K562 (cell line): ENCODE measurements at regions not wholly inside any gene's neighbourhood (a gene's known extent, or its start where the extent isn't known, plus 50 kb on each side); places are given as distances from the start of the nearest gene placed in this dataset.
"Not testable (repeated sequence)": the region's sequence is repeated elsewhere in the genome, so short reads cannot be mapped to it uniquely, and the experiment has no call there.

Experiments used
- ATAC-seq: fragments of 200-7000 bp; cut with Tn5 transposase; 3 replicates; pipeline ENCODE4 v1.9.1; 2020; ENCODE audit warnings: moderate library complexity
- BruUV-seq: library from RNA; stranded (reverse); fragments of 400-500 nt; replicated peaks from 2 replicates; lab custom pipeline; 2021; lab: Mats Ljungman, UMichigan
- CTCF ChIA-PET: fragments of 300-600 bp; formaldehyde crosslinking; extraction: SDS; loops from one replicate; lab custom pipeline; 2021; ENCODE audit warnings: low intra/inter-chr PET ratio; lab: Yijun Ruan, JAX
- POLR2A ChIA-PET: fragments of 300-600, 350-650 bp; sonication (Branson Sonifier 250); formaldehyde crosslinking; extraction: SDS; loops from one replicate; lab custom pipeline; 2021; ENCODE audit warnings: antibody characterized with exemption, inconsistent platforms; lab: Yijun Ruan, JAX
- DNase-seq, 4 experiments: peaks; one replicate each; pipeline versions ENCODE4 v3.0.0 to v3.0.0-alpha.2; 2011 to 2018; ENCODE audit warnings: low spot score in 3 of 4, mixed read lengths in 3 of 4; ENCODE audit errors: extremely low read depth in 1 of 4
- FAIRE-seq: peaks from 2 replicates; lab custom pipeline; 2011; peaks lifted over from hg19 to GRCh38; lab: Jason Lieb, UNC
- H2AFZ ChIP-seq: 2 replicates; pipeline ENCODE4 v1.6.0; 2011; ENCODE audit warnings: low read depth, low read length, control low read depth, inconsistent platforms
- H3K27ac ChIP-seq: fragments of 200-600 bp; 3 replicates; pipeline ENCODE4 v1.8.0; 2011; ENCODE audit warnings: low read depth, mild to moderate bottlenecking, control low read depth, inconsistent platforms, low read length, moderate library complexity, mixed read lengths; ENCODE audit errors: extremely low read depth
- H3K27me3 ChIP-seq, 2 experiments: fragments of 300-600 bp in 1 of 2; 2 replicates in 1 of 2; 3 replicates in 1 of 2; pipeline versions ENCODE4 v1.6.0 to v1.8.0; 2011; ENCODE audit warnings: inconsistent platforms in 2 of 2, low read length in 2 of 2, mild to moderate bottlenecking in 1 of 2, mixed read lengths in 1 of 2, moderate library complexity in 1 of 2; ENCODE audit not compliant: control insufficient read depth in 2 of 2, insufficient read depth in 2 of 2
- H3K36me3 ChIP-seq: fragments of 300-600 bp; 3 replicates; pipeline ENCODE4 v1.8.0; 2011; ENCODE audit warnings: mild to moderate bottlenecking, low read length, inconsistent platforms; ENCODE audit not compliant: control insufficient read depth, insufficient read depth
- H3K4me1 ChIP-seq, 2 experiments: fragments of 200-600 bp in 1 of 2; replicated peaks in 1 of 2; 2 replicates in 1 of 2; 3 replicates in 1 of 2; pipeline versions ENCODE4 v1.5.1 to v1.8.0; 2011; ENCODE audit warnings: inconsistent platforms in 2 of 2, low read length in 2 of 2, mild to moderate bottlenecking in 1 of 2, mixed read lengths in 1 of 2, moderate library complexity in 1 of 2; ENCODE audit not compliant: control insufficient read depth in 2 of 2, insufficient read depth in 2 of 2
- H3K4me2 ChIP-seq: 2 replicates; pipeline ENCODE4 v1.6.1; 2011; ENCODE audit warnings: low read length, control low read depth, inconsistent platforms, mixed read lengths; ENCODE audit not compliant: insufficient read depth
- H3K4me3 ChIP-seq: fragments of 200-600 bp; sonication (generic), shearing (Covaris generic); 2 replicates; pipeline ENCODE4 v1.5.1; 2016; ENCODE audit warnings: control low read depth, inconsistent platforms
- H3K79me2 ChIP-seq: fragments of 200-600 bp; 3 replicates; pipeline ENCODE4 v1.8.0; 2011; ENCODE audit warnings: low read length, inconsistent platforms; ENCODE audit not compliant: control insufficient read depth, insufficient read depth
- H3K9ac ChIP-seq, 2 experiments: 2 replicates each; pipeline versions ENCODE4 v1.6.0 to v1.6.1; 2011; ENCODE audit warnings: low read depth in 2 of 2, low read length in 2 of 2, control low read depth in 1 of 2, inconsistent platforms in 1 of 2, mild to moderate bottlenecking in 1 of 2, mixed read lengths in 1 of 2; ENCODE audit not compliant: insufficient read depth in 1 of 2
- H3K9me1 ChIP-seq: one replicate; pipeline ENCODE4 v1.6.0; 2011; ENCODE audit warnings: inconsistent platforms, mild to moderate bottlenecking, low read length, moderate library complexity; ENCODE audit not compliant: control insufficient read depth, insufficient read depth
- H3K9me3 ChIP-seq: replicated peaks from 2 replicates; pipeline ENCODE4 v1.5.1; 2011; ENCODE audit warnings: low read depth, low read length, inconsistent platforms; ENCODE audit not compliant: control insufficient read depth, insufficient read depth
- H4K20me1 ChIP-seq: replicated peaks from 2 replicates; pipeline ENCODE4 v1.6.1; 2011; ENCODE audit warnings: low read length, inconsistent platforms, mixed read lengths; ENCODE audit not compliant: control insufficient read depth, insufficient read depth
- ARID3B ChIP-seq: fragments of 250-450 bp; sonication (Bioruptor Pico); IDR thresholded peaks from 2 replicates; pipeline ENCODE4 v1.4.0; 2020; ENCODE audit warnings: borderline replicate concordance
- ATF3 ChIP-seq, 2 experiments: fragments of 450-650 bp in 1 of 2; sonication (generic) in 1 of 2; formaldehyde crosslinking in 1 of 2; IDR thresholded peaks in 1 of 2; conservative IDR thresholded peaks in 1 of 2; 2 replicates each; pipeline versions ENCODE4 v1.6.1 to v1.8.1; 2016 to 2023; ENCODE audit warnings: mild to moderate bottlenecking in 2 of 2, moderate library complexity in 2 of 2, inconsistent platforms in 1 of 2, missing genetic modification reagents in 1 of 2
- ATF7 ChIP-seq: fragments of 450-650 bp; IDR thresholded peaks from 2 replicates; pipeline ENCODE4 v1.7.1; 2014; ENCODE audit warnings: mild to moderate bottlenecking, moderate library complexity
- CREB3L1 ChIP-seq: fragments of 450-650 bp; IDR thresholded peaks from 2 replicates; pipeline ENCODE4 v1.6.1; 2014; ENCODE audit warnings: low read depth, mild to moderate bottlenecking, moderate library complexity, borderline replicate concordance
- WGBS: fragments of 100-300 bp; shearing (Covaris generic); methylation state at CpG from one replicate; pipeline ENCODE4 v1.1.6; 2016; ENCODE audit warnings: low coverage, mixed read lengths; ENCODE audit not compliant: insufficient coverage; ENCODE audit errors: missing lambda C conversion rate; 5-methylcytosine and 5-hydroxymethylcytosine counted together
- in situ Hi-C: fragments of 300-500 bp; cut with MboI; formaldehyde crosslinking; loops from 4 replicates; pipeline ENCODE4 v1.15.0; 2018; ENCODE audit warnings: inconsistent platforms, mixed read lengths
- intact Hi-C: fragments of 100-400 bp; cut with micrococcal nuclease; formaldehyde crosslinking; loops from 2 replicates; pipeline ENCODE4 v1.14.2; 2022

- no peak for TF ChIP-seq ATF3 (IDR thresholded peaks at IDR 0.05)
- no peak for TF ChIP-seq ATF3 (CRISPR knock-in tag; conservative IDR thresholded peaks at IDR 0.05)
- no peak for TF ChIP-seq ATF7
These were observed 318.9 kb upstream of the RIOK2 start (continued) for GRCh38 chr5:97501965-97502305.

- H3K27ac ChIP-seq: no peak overlapping the region
- ChIA-PET CTCF (no interaction called here), POLR2A (no interaction called here)
- no peak overlapping the region for H3K4me3 ChIP-seq
- no peak for TF ChIP-seq CREB3L1
- no peak for TF ChIP-seq ARID3B
- no peaks in the 10 kb centered on the region for H3K9me3 ChIP-seq
- in situ Hi-C loops: no loop called here
- no peak for DNase-seq
- no peaks in the 10 kb centered on the region for H3K27me3 ChIP-seq
- 0% methylated on average over 1 of the region's 1 CpG for WGBS
- no peaks in the 10 kb centered on the region for H3K36me3 ChIP-seq
- no TSS peak for BruUV-seq
- no peak overlapping the region for H3K4me2 ChIP-seq
- no peaks in the 10 kb centered on the region for H3K79me2 ChIP-seq
- no peaks in the 10 kb centered on the region for H3K4me1 ChIP-seq
- no peaks in the 10 kb centered on the region for H3K9me1 ChIP-seq
- no peak for FAIRE-seq
- H3K9ac ChIP-seq: no peak overlapping the region
- intact Hi-C loops: no loop called here
- no peaks in the 10 kb centered on the region for H4K20me1 ChIP-seq
- no peak overlapping the region for H2AFZ ChIP-seq
- no peak for ATAC-seq
These were observed 325.8 kb upstream of the RIOK2 start for GRCh38 chr5:97508864-97509263.

- H3K4me3 ChIP-seq, H2AFZ ChIP-seq, H3K27me3 ChIP-seq, H3K9me1 ChIP-seq, in situ Hi-C loops, FAIRE-seq, H3K9ac ChIP-seq, POLR2A ChIA-PET, DNase-seq, intact Hi-C loops, BruUV-seq, H3K27ac ChIP-seq, ATAC-seq, H3K36me3 ChIP-seq, H3K79me2 ChIP-seq, H3K4me1 ChIP-seq, CTCF ChIA-PET, H3K4me2 ChIP-seq, H4K20me1 ChIP-seq, H3K9me3 ChIP-seq: not testable (repeated sequence)
- under 1% methylated on average over 22 of the region's 22 CpGs for WGBS
These were observed 336.5 kb upstream of the RIOK2 start for GRCh38 chr5:97519565-97519964.
